Breast epithelium (tissue), 3 donors: ENCODE measurements at regions not wholly inside any gene's neighbourhood (a gene's known extent, or its start where the extent isn't known, plus 50 kb on each side); places are given as distances from the start of the nearest gene placed in this dataset.

ENCODE experiments used
- POLR2AphosphoS5 ChIP-seq, 3 donors: sonication (generic); formaldehyde crosslinking; IDR thresholded peaks; one replicate each; pipeline ENCODE4 v1.6.1; 2017; ENCODE audit warnings: antibody characterized with exemption in 3 of 3
- TF ChIP-seq, protein P1 (sequence below), 3 donors: fragments of 450-650 bp; IDR thresholded peaks; one replicate each; pipeline ENCODE4 v1.5.1; 2016 to 2017; ENCODE audit warnings: antibody characterized with exemption in 3 of 3, mild to moderate bottlenecking in 3 of 3, moderate library complexity in 3 of 3

- no peak for TF ChIP-seq POLR2AphosphoS5 (IDR thresholded peaks at IDR 0.05)
- TF ChIP-seq, protein P1, sequence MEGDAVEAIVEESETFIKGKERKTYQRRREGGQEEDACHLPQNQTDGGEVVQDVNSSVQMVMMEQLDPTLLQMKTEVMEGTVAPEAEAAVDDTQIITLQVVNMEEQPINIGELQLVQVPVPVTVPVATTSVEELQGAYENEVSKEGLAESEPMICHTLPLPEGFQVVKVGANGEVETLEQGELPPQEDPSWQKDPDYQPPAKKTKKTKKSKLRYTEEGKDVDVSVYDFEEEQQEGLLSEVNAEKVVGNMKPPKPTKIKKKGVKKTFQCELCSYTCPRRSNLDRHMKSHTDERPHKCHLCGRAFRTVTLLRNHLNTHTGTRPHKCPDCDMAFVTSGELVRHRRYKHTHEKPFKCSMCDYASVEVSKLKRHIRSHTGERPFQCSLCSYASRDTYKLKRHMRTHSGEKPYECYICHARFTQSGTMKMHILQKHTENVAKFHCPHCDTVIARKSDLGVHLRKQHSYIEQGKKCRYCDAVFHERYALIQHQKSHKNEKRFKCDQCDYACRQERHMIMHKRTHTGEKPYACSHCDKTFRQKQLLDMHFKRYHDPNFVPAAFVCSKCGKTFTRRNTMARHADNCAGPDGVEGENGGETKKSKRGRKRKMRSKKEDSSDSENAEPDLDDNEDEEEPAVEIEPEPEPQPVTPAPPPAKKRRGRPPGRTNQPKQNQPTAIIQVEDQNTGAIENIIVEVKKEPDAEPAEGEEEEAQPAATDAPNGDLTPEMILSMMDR (IDR thresholded peaks at IDR 0.05), result no peak
Measured at GRCh38 chr4:166228112-166228511, 355.1 kb downstream of the TLL1 start.
